HCT116 (cell line): ENCODE measurements at regions not wholly inside any gene's neighbourhood (a gene's known extent, or its start where the extent isn't known, plus 50 kb on each side); places are given as distances from the start of the nearest gene placed in this dataset.
A peak's percentile ranks its signal among the peaks of the same experiment; 100 is the strongest.

Experiments
- ATAC-seq: fragments of 200-7000 bp; cut with Tn5 transposase; 2 replicates; pipeline ENCODE4 v1.9.1; 2020; ENCODE audit warnings: mild to moderate bottlenecking, moderate library complexity
- BruUV-seq: library from RNA; stranded (reverse); fragments of 400-500 nt; replicated peaks from 2 replicates; lab custom pipeline; 2021; lab: Mats Ljungman, UMichigan
- CTCF ChIA-PET: fragments of 300-600 bp; sonication (Branson Sonifier 250); formaldehyde crosslinking; loops from one replicate; lab custom pipeline; 2021; ENCODE audit warnings: antibody characterized with exemption; lab: Charles Lee
- POLR2A ChIA-PET: fragments of 300-600, 350-600 bp; sonication (Branson Sonifier 250); formaldehyde crosslinking; loops from one replicate; lab custom pipeline; 2021; ENCODE audit warnings: antibody characterized with exemption; lab: Charles Lee
- RAD21 ChIA-PET, 2 experiments: fragments of 300-600 bp; sonication (Branson Sonifier 250); formaldehyde crosslinking; loops; one replicate each; lab custom pipeline; 2023; ENCODE audit warnings: low total read pairs in 2 of 2; ENCODE audit not compliant: uncharacterized antibody in 2 of 2, unreplicated experiment in 2 of 2, low non-redundant PET in 1 of 2; lab: Charles Lee
- DNase-seq: peaks from one replicate; pipeline ENCODE4 v3.0.0-alpha.2; 2010; ENCODE audit warnings: low read depth, low spot score
- H2AFZ ChIP-seq: fragments of 200-600 bp; shearing (Covaris generic), sonication (generic); 2 replicates; pipeline ENCODE4 v1.6.1; 2017; ENCODE audit warnings: low read depth, mixed run types, mixed read lengths, antibody characterized with exemption, low read length; ENCODE audit not compliant: poor library complexity, severe bottlenecking
- H3K27ac ChIP-seq: 2 replicates; pipeline ENCODE4 v1.5.1; 2012; ENCODE audit warnings: low read depth, low read length
- H3K27me3 ChIP-seq: fragments of 200-600 bp; sonication (generic); 2 replicates; pipeline ENCODE4 v1.6.1; 2016; ENCODE audit warnings: mixed run types, low read length, mixed read lengths; ENCODE audit not compliant: insufficient read depth
- H3K36me3 ChIP-seq, 2 experiments: fragments of 200-500 bp in 1 of 2; fragments of 200-600 bp in 1 of 2; sonication (Bioruptor generic) in 1 of 2; sonication (generic) in 1 of 2; 2 replicates each; pipeline versions ENCODE4 v1.5.1 to v1.6.1; 2014 to 2016; ENCODE audit warnings: low read length in 2 of 2, inconsistent platforms in 1 of 2, mixed read lengths in 1 of 2, mixed run types in 1 of 2; ENCODE audit not compliant: insufficient read depth in 2 of 2, control insufficient read depth in 1 of 2
- H3K4me1 ChIP-seq, 2 experiments: fragments of 200-600 bp in 1 of 2; sonication (generic) in 1 of 2; 2 replicates each; pipeline versions ENCODE4 v1.5.1 to v1.6.1; 2012 to 2017; ENCODE audit warnings: low read length in 2 of 2, inconsistent platforms in 1 of 2, mild to moderate bottlenecking in 1 of 2, mixed read lengths in 1 of 2, mixed run types in 1 of 2, moderate library complexity in 1 of 2; ENCODE audit not compliant: insufficient read depth in 2 of 2, control insufficient read depth in 1 of 2
- H3K4me2 ChIP-seq: fragments of 200-600 bp; sonication (generic); 2 replicates; pipeline ENCODE4 v1.6.1; 2017; ENCODE audit warnings: mixed run types, low read length, mixed read lengths
- H3K4me3 ChIP-seq, 2 experiments: fragments of 200-600 bp in 1 of 2; sonication (generic) in 1 of 2; replicated peaks in 1 of 2; 2 replicates each; pipeline ENCODE4 v1.5.1; 2011 to 2016; ENCODE audit warnings: low read length in 2 of 2, control low read depth in 1 of 2, low read depth in 1 of 2, mild to moderate bottlenecking in 1 of 2, mixed read lengths in 1 of 2, mixed run types in 1 of 2
- H3K79me2 ChIP-seq: fragments of 200-600 bp; sonication (generic); 2 replicates; pipeline ENCODE4 v1.6.1; 2017; ENCODE audit warnings: mild to moderate bottlenecking, mixed run types, low read length, moderate library complexity, mixed read lengths; ENCODE audit not compliant: insufficient read depth
- H3K9ac ChIP-seq: fragments of 200-600 bp; sonication (generic); 2 replicates; pipeline ENCODE4 v1.6.1; 2016; ENCODE audit warnings: low read length, mixed read lengths
- H3K9me2 ChIP-seq: fragments of 200-600 bp; sonication (generic), shearing (Covaris generic); 2 replicates; pipeline ENCODE4 v1.6.1; 2017; ENCODE audit warnings: mixed run types, mild to moderate bottlenecking, moderate library complexity; ENCODE audit not compliant: insufficient read depth
- H3K9me3 ChIP-seq, 2 experiments: fragments of 200-500 bp in 1 of 2; fragments of 200-600 bp in 1 of 2; sonication (Bioruptor generic) in 1 of 2; sonication (generic) in 1 of 2; 2 replicates each; pipeline ENCODE4 v1.6.1; 2014 to 2017; ENCODE audit warnings: low read length in 2 of 2, mixed read lengths in 2 of 2, inconsistent platforms in 1 of 2, low read depth in 1 of 2, mild to moderate bottlenecking in 1 of 2, mixed run types in 1 of 2, moderate library complexity in 1 of 2; ENCODE audit not compliant: control insufficient read depth in 1 of 2, insufficient read depth in 1 of 2
- H4K20me1 ChIP-seq: fragments of 200-600 bp; sonication (generic), shearing (Covaris generic); 2 replicates; pipeline ENCODE4 v1.6.1; 2017; ENCODE audit warnings: mixed run types, mild to moderate bottlenecking, moderate library complexity; ENCODE audit not compliant: insufficient read depth
- CBX3 ChIP-seq: IDR thresholded peaks from 2 replicates; pipeline ENCODE4 v1.6.1; 2012; ENCODE audit warnings: low read depth
- CEBPB ChIP-seq: IDR thresholded peaks from 2 replicates; pipeline ENCODE4 v1.6.1; 2012; ENCODE audit warnings: low read depth
- EGR1 ChIP-seq: IDR thresholded peaks from 2 replicates; pipeline ENCODE4 v1.6.1; 2012; ENCODE audit warnings: low read depth
- EZH2 ChIP-seq: fragments of 200-600 bp; sonication (generic); IDR thresholded peaks from 2 replicates; pipeline ENCODE4 v1.6.1; 2017; ENCODE audit warnings: antibody characterized with exemption, mixed run types
- EZH2phosphoT487 ChIP-seq: fragments of 200-600 bp; IDR thresholded peaks from 2 replicates; pipeline ENCODE4 v1.6.1; 2018; ENCODE audit warnings: antibody characterized with exemption, borderline replicate concordance
- FOSL1 ChIP-seq: IDR thresholded peaks from 2 replicates; pipeline ENCODE4 v1.6.1; 2012; ENCODE audit warnings: low read depth
- JUND ChIP-seq: IDR thresholded peaks from 2 replicates; pipeline ENCODE4 v1.6.1; 2012
- POLR2AphosphoS5 ChIP-seq: IDR thresholded peaks from 2 replicates; pipeline ENCODE4 v1.6.1; 2011; ENCODE audit warnings: mild to moderate bottlenecking, low read depth, low read length, moderate library complexity
- RAD21 ChIP-seq: IDR thresholded peaks from 2 replicates; pipeline ENCODE4 v1.6.1; 2012; ENCODE audit warnings: low read depth, mild to moderate bottlenecking
- SP1 ChIP-seq: IDR thresholded peaks from 2 replicates; pipeline ENCODE4 v1.6.1; 2012; ENCODE audit warnings: low read depth
- TCF7L2 ChIP-seq: IDR thresholded peaks from 2 replicates; pipeline ENCODE4 v1.7.0; 2011; ENCODE audit warnings: borderline replicate concordance, inconsistent platforms; ENCODE audit not compliant: insufficient read depth, insufficient read length; ENCODE audit errors: extremely low read depth
- YY1 ChIP-seq: IDR thresholded peaks from 2 replicates; pipeline ENCODE4 v1.6.1; 2011; ENCODE audit warnings: low read length, low read depth, moderate library complexity, mild to moderate bottlenecking; ENCODE audit not compliant: insufficient replicate concordance; ENCODE audit errors: extremely low read depth
- intact Hi-C: fragments of 100-400 bp; cut with micrococcal nuclease; formaldehyde crosslinking; loops from 2 replicates; pipeline ENCODE4 v1.10.0; 2022
- TF ChIP-seq, protein P1 (sequence below): IDR thresholded peaks from 2 replicates; pipeline ENCODE4 v1.6.1; 2012; ENCODE audit warnings: low read depth
- TF ChIP-seq, protein P2 (sequence below): IDR thresholded peaks from 2 replicates; pipeline ENCODE4 v1.6.1; 2012
- TF ChIP-seq, protein P3 (sequence below): IDR thresholded peaks from 2 replicates; pipeline ENCODE4 v1.6.1; 2012

DNA sequence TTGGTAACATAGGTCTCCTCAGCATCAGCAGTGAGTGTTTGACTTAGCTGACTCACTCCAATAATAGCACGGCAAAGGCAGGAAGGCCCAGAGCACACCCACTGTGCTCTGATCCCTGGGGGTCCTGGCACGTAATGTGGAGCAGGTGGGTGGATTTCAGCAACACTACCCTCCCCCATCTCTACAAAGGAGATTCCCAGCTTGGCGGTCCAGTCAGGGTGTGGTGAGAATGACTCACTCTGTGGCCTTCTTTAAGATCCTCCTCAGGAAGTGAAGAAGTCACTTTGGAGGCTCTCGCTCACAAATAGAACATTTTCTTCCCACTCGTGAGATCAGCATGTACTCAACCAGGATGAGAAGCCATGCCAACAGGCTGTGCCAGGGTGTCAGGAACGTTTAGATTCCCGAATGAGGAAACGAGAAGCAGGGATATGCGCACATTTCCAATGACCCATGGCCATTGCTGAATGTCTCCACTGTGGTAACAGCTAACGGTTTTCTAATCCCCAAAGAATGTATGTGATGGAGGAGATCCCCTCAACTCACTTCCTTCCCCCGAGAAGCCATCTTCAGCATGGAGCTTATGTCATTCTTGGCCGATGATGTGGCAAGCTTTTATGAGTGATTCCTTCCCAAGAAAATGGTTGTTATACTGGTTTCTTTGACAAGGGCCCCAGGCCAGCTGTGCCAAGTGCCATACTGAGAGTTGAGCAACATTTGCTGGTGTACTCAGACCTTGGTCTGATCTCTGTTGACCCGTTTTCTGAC is 365.2 kb downstream of the C16orf95 start:
- Histone ChIP-seq H3K4me3 (peak overlapping the region in 1 of 2 experiments; percentile 8; a peak in 2 of 4 replicates), H3K9ac (no peak overlapping the region)
- RAD21 ChIA-PET = no interaction called here

More for the DNA sequence above, 365.2 kb downstream of the C16orf95 start:
- DNase-seq = peak; percentile 36
- peak; percentile 74 for ATAC-seq
- POLR2A ChIA-PET = interaction anchor here (0.6 kb wide), 1 partner anchor 30 kb away, joined by 4 read pairs; no protein-coding TSS in a partner anchor
- H3K4me2 ChIP-seq = peak overlapping the region; percentile 59
- no peak for TF ChIP-seq CBX3
- peak; percentile 54 for TF ChIP-seq CEBPB
- TF ChIP-seq FOSL1 = peak; percentile 70
- no peak for TF ChIP-seq YY1
- TF ChIP-seq EZH2 = no peak
- TF ChIP-seq SP1 = peak; percentile 39; the same call in 1 of the 2 replicates
- TF ChIP-seq EZH2phosphoT487 = no peak
- TF ChIP-seq, protein P1, sequence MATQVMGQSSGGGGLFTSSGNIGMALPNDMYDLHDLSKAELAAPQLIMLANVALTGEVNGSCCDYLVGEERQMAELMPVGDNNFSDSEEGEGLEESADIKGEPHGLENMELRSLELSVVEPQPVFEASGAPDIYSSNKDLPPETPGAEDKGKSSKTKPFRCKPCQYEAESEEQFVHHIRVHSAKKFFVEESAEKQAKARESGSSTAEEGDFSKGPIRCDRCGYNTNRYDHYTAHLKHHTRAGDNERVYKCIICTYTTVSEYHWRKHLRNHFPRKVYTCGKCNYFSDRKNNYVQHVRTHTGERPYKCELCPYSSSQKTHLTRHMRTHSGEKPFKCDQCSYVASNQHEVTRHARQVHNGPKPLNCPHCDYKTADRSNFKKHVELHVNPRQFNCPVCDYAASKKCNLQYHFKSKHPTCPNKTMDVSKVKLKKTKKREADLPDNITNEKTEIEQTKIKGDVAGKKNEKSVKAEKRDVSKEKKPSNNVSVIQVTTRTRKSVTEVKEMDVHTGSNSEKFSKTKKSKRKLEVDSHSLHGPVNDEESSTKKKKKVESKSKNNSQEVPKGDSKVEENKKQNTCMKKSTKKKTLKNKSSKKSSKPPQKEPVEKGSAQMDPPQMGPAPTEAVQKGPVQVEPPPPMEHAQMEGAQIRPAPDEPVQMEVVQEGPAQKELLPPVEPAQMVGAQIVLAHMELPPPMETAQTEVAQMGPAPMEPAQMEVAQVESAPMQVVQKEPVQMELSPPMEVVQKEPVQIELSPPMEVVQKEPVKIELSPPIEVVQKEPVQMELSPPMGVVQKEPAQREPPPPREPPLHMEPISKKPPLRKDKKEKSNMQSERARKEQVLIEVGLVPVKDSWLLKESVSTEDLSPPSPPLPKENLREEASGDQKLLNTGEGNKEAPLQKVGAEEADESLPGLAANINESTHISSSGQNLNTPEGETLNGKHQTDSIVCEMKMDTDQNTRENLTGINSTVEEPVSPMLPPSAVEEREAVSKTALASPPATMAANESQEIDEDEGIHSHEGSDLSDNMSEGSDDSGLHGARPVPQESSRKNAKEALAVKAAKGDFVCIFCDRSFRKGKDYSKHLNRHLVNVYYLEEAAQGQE = no peak
- peak; percentile 67 for TF ChIP-seq JUND
- TF ChIP-seq EGR1 = 0 out of 2 replicates have a peak, but pooled peaks have one; percentile 36
- TF ChIP-seq RAD21 = no peak
- no peak for TF ChIP-seq POLR2AphosphoS5
- TF ChIP-seq, protein P2, sequence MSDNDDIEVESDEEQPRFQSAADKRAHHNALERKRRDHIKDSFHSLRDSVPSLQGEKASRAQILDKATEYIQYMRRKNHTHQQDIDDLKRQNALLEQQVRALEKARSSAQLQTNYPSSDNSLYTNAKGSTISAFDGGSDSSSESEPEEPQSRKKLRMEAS = no peak
- TF ChIP-seq TCF7L2 = peak; percentile 55
- TF ChIP-seq, protein P3, sequence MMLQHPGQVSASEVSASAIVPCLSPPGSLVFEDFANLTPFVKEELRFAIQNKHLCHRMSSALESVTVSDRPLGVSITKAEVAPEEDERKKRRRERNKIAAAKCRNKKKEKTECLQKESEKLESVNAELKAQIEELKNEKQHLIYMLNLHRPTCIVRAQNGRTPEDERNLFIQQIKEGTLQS = no peak
- TF ChIP-seq, all 23 proteins: peak for 6
- H4K20me1 ChIP-seq = no peaks in the 10 kb centered on the region
- no peaks in the 10 kb centered on the region for H3K27me3 ChIP-seq
- CTCF ChIA-PET = no interaction called here
- peaks cover 0 to 8% of the 10 kb centered on the region in 2 experiments; a peak in 1 of 4 replicates for H3K9me3 ChIP-seq
- BruUV-seq = no TSS peak
- no peaks in the 10 kb centered on the region for H3K79me2 ChIP-seq
- H3K9me2 ChIP-seq = no peaks in the 10 kb centered on the region
- H3K36me3 ChIP-seq = no peaks in the 10 kb centered on the region
- intact Hi-C loops = no loop called here
- peak overlapping the region; percentile 25 for H2AFZ ChIP-seq
- peaks cover 13 to 22% of the 10 kb centered on the region in 2 experiments for H3K4me1 ChIP-seq
- no peak overlapping the region; the same call in 1 of the 2 replicates for H3K27ac ChIP-seq
